Heart left ventricle (tissue), 13 donors: ENCODE measurements at regions not wholly inside any gene's neighbourhood (a gene's known extent, or its start where the extent isn't known, plus 50 kb on each side); places are given as distances from the start of the nearest gene placed in this dataset.

ENCODE experiments used
- CTCF ChIP-seq, 12 donors: fragments of 200-600 bp; sonication (generic) in 4 of 12; IDR thresholded peaks; one replicate each; pipeline versions ENCODE4 v1.5.0 to v1.8.0; 2018 to 2022; ENCODE audit warnings: antibody characterized with exemption in 12 of 12, mild to moderate bottlenecking in 5 of 12
- POLR2A ChIP-seq, 2 donors: fragments of 450-650 bp; IDR thresholded peaks; one replicate each; pipeline ENCODE4 v1.6.1; 2017; ENCODE audit warnings: antibody characterized with exemption in 2 of 2, mild to moderate bottlenecking in 2 of 2, moderate library complexity in 2 of 2
- donor health status: ischemic (EF 13 %, LVEDD 7.1; RV severe dilation, severe dysfunction).
- donor health status: DM: no; HTN: yes; CAD: no.
- donor health status: DM: no; HTN: no; CAD: no.
- donor health status: ischemic (EF 25% LVEDD 6.9; RV normal size, moderate dysfunction).
- donor health status: ischemic (EF 25% LVEDD 5.7; RV mildly dilated, moderate dysfunction).
- donor health status: ischemic (EF 35%, LVEDD 5.7; RV mildly dilated, moderate dysfunction).
- donor health status: nonischemic (EF 11% LVEDD 7.7; RV severe dilation, severe dysfunction).
- donor health status: DM: yes; HTN: yes; CAD: no.
- donor health status: PGD.
- donor health status: ischemic (EF 29% LVEDD 5.4; RV normal size, mild dysfunction).
- donor health status: nonischemic (EF 23%, LVEDD 6.1; RV moderate dilation, normal function).

DNA sequence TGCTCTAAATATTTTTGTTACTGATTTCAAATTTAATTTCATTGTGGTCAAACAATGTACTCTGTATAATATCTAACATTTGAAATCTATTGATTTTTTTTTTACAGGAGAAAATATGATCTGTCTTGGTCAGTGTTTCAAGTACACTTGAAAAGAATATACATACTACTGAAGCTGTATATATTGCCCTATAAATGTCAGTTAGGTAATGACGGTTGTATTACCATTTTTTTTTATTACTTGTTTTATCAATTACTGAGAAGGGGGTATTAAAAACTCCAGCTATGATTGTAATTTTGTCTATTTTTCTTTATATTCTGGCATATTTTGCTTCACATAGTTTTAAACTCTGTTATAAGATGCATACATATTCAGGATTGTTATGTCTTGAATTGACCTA is 59.7 kb upstream of the CACHD1 start:
- TF ChIP-seq CTCF (IDR thresholded peaks at IDR 0.05) (no peak), POLR2A (IDR thresholded peaks at IDR 0.05) (no peak)
